ENCODE measurements at regions not wholly inside any gene's neighbourhood (a gene's known extent, or its start where the extent isn't known, plus 50 kb on each side); places are given as distances from the start of the nearest gene placed in this dataset.

DNA sequence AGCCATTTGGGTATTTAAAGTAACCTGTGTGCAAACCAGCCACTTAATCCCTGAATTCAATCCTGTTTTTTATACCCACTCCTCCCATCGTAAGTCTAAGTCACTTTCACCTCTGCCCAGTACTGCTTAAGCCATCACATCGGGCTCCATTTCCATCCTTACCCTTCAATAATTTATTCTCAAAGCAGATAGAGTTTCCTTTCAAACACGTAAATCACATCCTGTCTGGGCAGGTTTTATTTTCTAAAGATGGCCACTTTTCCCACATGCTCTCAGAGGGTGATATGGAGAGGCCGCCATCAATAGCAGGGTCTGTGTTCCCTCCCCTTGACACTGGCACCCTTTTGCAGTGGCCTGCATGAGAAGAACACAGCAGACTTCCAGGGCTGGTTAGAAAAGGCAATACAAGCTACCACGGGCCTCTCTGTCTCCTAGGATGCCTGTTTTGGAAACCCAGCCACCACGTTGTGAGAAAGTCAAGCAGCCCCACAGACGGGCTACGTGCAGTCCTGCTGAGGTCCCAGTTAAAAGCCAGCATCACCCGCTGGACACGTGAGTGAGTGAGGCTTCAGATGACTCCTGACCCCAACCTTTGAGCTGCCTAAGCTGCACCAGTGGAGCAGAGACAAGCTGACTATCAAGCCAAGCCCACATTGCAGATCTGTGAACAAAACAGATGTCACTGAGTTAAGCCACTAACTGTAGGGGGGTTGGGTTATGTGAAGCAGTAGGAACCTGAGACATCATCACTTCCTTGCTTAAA, 241.8 kb upstream of the SLCO3A1 start:
- Histone ChIP-seq H3K4me3 (no peak overlapping the region), H3K4me1 (no peaks in the 10 kb centered on the region), H3K36me3 (no peaks in the 10 kb centered on the region), H3K9me3 (no peaks in the 10 kb centered on the region), H3K27me3 (no peaks in the 10 kb centered on the region), H3K27ac (no peak overlapping the region)
- ATAC-seq (no peak), DNase-seq (no peak)
- intact Hi-C loops (cut with DNase I): loop anchor here in 1 of 10 donors (10.0 kb wide), 1 partner anchor 233 kb away; no protein-coding TSS in a partner anchor
- WGBS, 4 donors: 58 to 73% (median 63%) methylated on average over 7 to 10 of the region's 10 CpGs
- no peak for TF ChIP-seq POLR2A (IDR thresholded peaks at IDR 0.05)
- TF ChIP-seq, protein P1, sequence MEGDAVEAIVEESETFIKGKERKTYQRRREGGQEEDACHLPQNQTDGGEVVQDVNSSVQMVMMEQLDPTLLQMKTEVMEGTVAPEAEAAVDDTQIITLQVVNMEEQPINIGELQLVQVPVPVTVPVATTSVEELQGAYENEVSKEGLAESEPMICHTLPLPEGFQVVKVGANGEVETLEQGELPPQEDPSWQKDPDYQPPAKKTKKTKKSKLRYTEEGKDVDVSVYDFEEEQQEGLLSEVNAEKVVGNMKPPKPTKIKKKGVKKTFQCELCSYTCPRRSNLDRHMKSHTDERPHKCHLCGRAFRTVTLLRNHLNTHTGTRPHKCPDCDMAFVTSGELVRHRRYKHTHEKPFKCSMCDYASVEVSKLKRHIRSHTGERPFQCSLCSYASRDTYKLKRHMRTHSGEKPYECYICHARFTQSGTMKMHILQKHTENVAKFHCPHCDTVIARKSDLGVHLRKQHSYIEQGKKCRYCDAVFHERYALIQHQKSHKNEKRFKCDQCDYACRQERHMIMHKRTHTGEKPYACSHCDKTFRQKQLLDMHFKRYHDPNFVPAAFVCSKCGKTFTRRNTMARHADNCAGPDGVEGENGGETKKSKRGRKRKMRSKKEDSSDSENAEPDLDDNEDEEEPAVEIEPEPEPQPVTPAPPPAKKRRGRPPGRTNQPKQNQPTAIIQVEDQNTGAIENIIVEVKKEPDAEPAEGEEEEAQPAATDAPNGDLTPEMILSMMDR (IDR thresholded peaks at IDR 0.05): no peak

DNA sequence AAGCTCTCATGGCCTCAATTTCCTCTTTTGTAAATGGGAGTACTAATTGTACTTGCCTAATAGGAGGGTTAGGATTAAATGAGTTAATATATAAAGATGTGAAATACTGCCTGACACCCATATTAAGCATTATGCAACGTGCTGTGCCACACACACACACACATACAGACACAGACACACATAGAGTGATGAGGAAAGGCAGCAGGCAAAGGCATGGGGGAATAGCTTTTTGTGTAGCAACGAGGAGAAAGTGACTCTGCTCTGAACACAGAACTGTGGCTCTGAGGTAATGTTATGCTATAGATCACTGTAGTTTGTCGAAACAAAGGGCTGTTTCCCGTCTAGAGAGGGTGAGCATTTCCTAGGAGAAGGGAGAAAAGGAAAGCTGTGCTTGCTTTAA, 233.3 kb upstream of the SLCO3A1 start:
- intact Hi-C loops (cut with DNase I): loop anchor here in 1 of 10 donors (10.0 kb wide), 2 partner anchors 235 to 315 kb away; partner anchors contain the start of gene SLCO3A1
- Histone ChIP-seq H3K27ac (no peak overlapping the region), H3K4me1 (no peaks in the 10 kb centered on the region), H3K4me3 (no peak overlapping the region), H3K36me3 (no peaks in the 10 kb centered on the region), H3K9me3 (peaks cover 0 to 10% (median 0%) of the 10 kb centered on the region in 12 donors), H3K27me3 (peaks cover 0 to 5% (median 0%) of the 10 kb centered on the region in 9 donors)
- ATAC-seq: no peak
- no peak for DNase-seq
- no peak for TF ChIP-seq POLR2A (IDR thresholded peaks at IDR 0.05)
- TF ChIP-seq, protein P1 (IDR thresholded peaks at IDR 0.05): no peak
- 29 to 45% (median 45%) methylated on average over 4 of the region's 4 CpGs for WGBS, 4 donors

DNA sequence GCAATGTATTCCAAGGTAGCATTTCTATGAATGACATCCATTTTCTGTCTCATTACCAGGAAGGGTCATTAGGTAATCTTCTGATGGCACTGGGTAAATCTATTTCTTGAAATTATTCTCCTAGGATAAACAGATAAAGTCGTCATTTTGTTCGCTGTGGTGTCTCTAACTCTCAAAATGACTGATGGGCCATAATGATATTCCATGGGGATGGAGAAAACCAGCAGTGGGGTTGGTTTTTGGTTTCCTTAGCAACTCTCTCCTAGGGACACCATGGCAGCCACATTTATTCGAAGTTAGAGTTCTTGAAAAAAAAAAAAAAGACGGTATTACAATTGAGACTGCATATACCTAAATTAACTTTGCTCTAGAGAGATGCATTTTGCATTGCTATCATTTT, 231.3 kb upstream of the SLCO3A1 start:
- peaks cover 0 to 10% (median 0%) of the 10 kb centered on the region in 12 donors for H3K9me3 ChIP-seq
- H3K27ac ChIP-seq: no peak overlapping the region
- WGBS, 4 donors: 80 to 83% (median 82%) methylated on average over 4 of the region's 4 CpGs
- no peaks in the 10 kb centered on the region for H3K36me3 ChIP-seq
- TF ChIP-seq, protein P1 (IDR thresholded peaks at IDR 0.05): no peak
- TF ChIP-seq POLR2A (IDR thresholded peaks at IDR 0.05): no peak
- peaks cover 0 to 9% (median under 1%) of the 10 kb centered on the region in 12 donors for H3K4me1 ChIP-seq
- intact Hi-C loops (cut with DNase I): loop anchor here in 1 of 10 donors (10.0 kb wide), 2 partner anchors 233 to 317 kb away; partner anchors contain the start of gene SLCO3A1
- DNase-seq (no peak), ATAC-seq (no peak)
- peaks cover 0 to 5% (median 0%) of the 10 kb centered on the region in 9 donors for H3K27me3 ChIP-seq
- H3K4me3 ChIP-seq: no peak overlapping the region

DNA sequence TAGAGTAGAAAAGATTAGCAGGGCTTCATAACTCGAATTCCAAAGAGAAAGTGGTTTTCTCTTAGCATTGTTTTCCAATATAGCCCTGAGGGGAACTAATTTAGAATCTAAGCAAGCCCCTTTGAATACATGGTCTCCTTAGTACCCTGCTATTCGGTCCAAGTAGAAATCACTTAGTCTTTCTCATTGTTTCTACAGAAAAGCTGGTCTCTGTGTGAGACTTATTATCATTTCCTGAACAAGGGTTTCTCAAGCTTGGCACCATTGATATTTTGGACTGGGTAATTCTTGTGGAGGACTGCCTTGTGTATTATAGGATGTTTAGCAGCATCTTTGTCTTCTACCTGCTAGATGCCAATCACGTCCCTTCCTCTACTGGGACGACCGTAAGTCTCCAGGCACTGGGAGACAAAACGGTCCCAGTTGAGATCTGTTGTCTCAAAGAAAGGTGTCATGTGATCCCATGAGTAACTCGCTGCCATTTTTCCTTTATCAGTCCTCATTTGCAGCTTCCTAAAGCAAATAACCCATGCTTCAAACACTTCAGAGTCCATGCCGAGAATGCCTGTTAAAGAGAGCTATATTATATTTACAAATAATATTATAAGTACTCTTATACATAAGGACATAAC, 230.7 kb upstream of the SLCO3A1 start:
- no peak overlapping the region for H3K27ac ChIP-seq
- peaks cover 0 to 15% (median 6%) of the 10 kb centered on the region in 12 donors for H3K4me1 ChIP-seq
- no peak for ATAC-seq
- DNase-seq: no peak
- intact Hi-C loops (cut with DNase I): loop anchor here in 1 of 10 donors (10.0 kb wide), 2 partner anchors 232 to 318 kb away; partner anchors contain the start of gene SLCO3A1
- no peaks in the 10 kb centered on the region for H3K36me3 ChIP-seq
- peaks cover 0 to 10% (median 0%) of the 10 kb centered on the region in 12 donors for H3K9me3 ChIP-seq
- no peak overlapping the region for H3K4me3 ChIP-seq
- TF ChIP-seq POLR2A (IDR thresholded peaks at IDR 0.05): no peak
- TF ChIP-seq, protein P1 (IDR thresholded peaks at IDR 0.05): no peak
- 69 to 76% (median 73%) methylated on average over 8 of the region's 8 CpGs for WGBS, 4 donors
- H3K27me3 ChIP-seq: peaks cover 0 to 5% (median 0%) of the 10 kb centered on the region in 9 donors

Measured in heart left ventricle (tissue), 16 donors.